Ascending aorta (tissue), 2 donors: ENCODE measurements at regions not wholly inside any gene's neighbourhood (a gene's known extent, or its start where the extent isn't known, plus 50 kb on each side); places are given as distances from the start of the nearest gene placed in this dataset.

ENCODE experiments used
- DNase-seq, 2 donors: peaks; one replicate each; pipeline ENCODE4 v3.0.0-alpha.2; 2019; ENCODE audit warnings: low spot score in 2 of 2
- H3K27ac ChIP-seq, 2 donors: fragments of 200-600 bp; sonication (generic); one replicate each; pipeline ENCODE4 v1.5.1; 2016 to 2017; ENCODE audit warnings: mild to moderate bottlenecking in 1 of 2
- H3K27me3 ChIP-seq: fragments of 200-600 bp; sonication (generic); one replicate; pipeline ENCODE4 v1.5.1; 2017
- H3K36me3 ChIP-seq, 2 donors: fragments of 200-600 bp; sonication (generic); one replicate each; pipeline ENCODE4 v1.5.1; 2016
- H3K4me1 ChIP-seq, 2 donors: fragments of 200-600 bp; sonication (generic); one replicate each; pipeline ENCODE4 v1.5.1; 2016 to 2017; ENCODE audit warnings: mild to moderate bottlenecking in 1 of 2
- H3K4me3 ChIP-seq, 2 donors: fragments of 200-600 bp; sonication (generic); one replicate each; pipeline ENCODE4 v1.5.1; 2016 to 2017; ENCODE audit warnings: mild to moderate bottlenecking in 1 of 2
- H3K9me3 ChIP-seq, 2 donors: fragments of 200-600 bp; sonication (generic); one replicate each; pipeline ENCODE4 v1.5.1; 2016
- CTCF ChIP-seq, 3 experiments: fragments of 200-600 bp in 2 of 3; fragments of 450-650 bp in 1 of 3; sonication (generic) in 2 of 3; IDR thresholded peaks; one replicate each; pipeline ENCODE4 v1.5.1; 2016 to 2019; ENCODE audit warnings: antibody characterized with exemption in 3 of 3, mild to moderate bottlenecking in 1 of 3, moderate library complexity in 1 of 3
- intact Hi-C: fragments of 100-400 bp; cut with DNase I; formaldehyde crosslinking; loops from one replicate; pipeline ENCODE4 v1.15.1; 2023

GRCh38 chr6:6714953-6715352 is 126.4 kb downstream of the LY86 start:
- H3K36me3 ChIP-seq = no peaks in the 10 kb centered on the region
- no peaks in the 10 kb centered on the region for H3K9me3 ChIP-seq
- no peak for TF ChIP-seq CTCF (IDR thresholded peaks at IDR 0.05)
- intact Hi-C loops = no loop called here
- DNase-seq = no peak
- H3K27me3 ChIP-seq = no peaks in the 10 kb centered on the region
- peaks cover 0 to 11% of the 10 kb centered on the region in 2 donors for H3K4me1 ChIP-seq
- H3K4me3 ChIP-seq = no peak overlapping the region
- no peak overlapping the region for H3K27ac ChIP-seq

- no peak for DNase-seq
These were observed 126.9 kb downstream of the LY86 start for GRCh38 chr6:6715465-6715864.

GRCh38 chr6:6716998-6717763 is 128.7 kb downstream of the LY86 start:
- no peak overlapping the region for H3K4me3 ChIP-seq
- no peak overlapping the region for H3K27ac ChIP-seq
- no peak for TF ChIP-seq CTCF (IDR thresholded peaks at IDR 0.05)
- no peak for DNase-seq
- H3K27me3 ChIP-seq = no peaks in the 10 kb centered on the region
- H3K4me1 ChIP-seq = peaks cover 0 to 10% of the 10 kb centered on the region in 2 donors
- intact Hi-C loops = no loop called here
- no peaks in the 10 kb centered on the region for H3K36me3 ChIP-seq
- no peaks in the 10 kb centered on the region for H3K9me3 ChIP-seq

More at GRCh38 chr6:6715465-6715864, 126.9 kb downstream of the LY86 start:
- Histone ChIP-seq H3K4me3 (no peak overlapping the region), H3K27me3 (no peaks in the 10 kb centered on the region), H3K4me1 (peaks cover 0 to 11% of the 10 kb centered on the region in 2 donors), H3K27ac (no peak overlapping the region), H3K9me3 (no peaks in the 10 kb centered on the region), H3K36me3 (no peaks in the 10 kb centered on the region)
- TF ChIP-seq CTCF (IDR thresholded peaks at IDR 0.05) = no peak
- intact Hi-C loops = no loop called here

GRCh38 chr6:6717953-6718352 is 129.4 kb downstream of the LY86 start:
- DNase-seq = no peak
- H3K27ac ChIP-seq = no peak overlapping the region
- intact Hi-C loops = no loop called here

GRCh38 chr6:6721606-6722005 is 133.1 kb downstream of the LY86 start:
- Histone ChIP-seq H3K9me3 (no peaks in the 10 kb centered on the region), H3K4me1 (peaks cover 4 to 5% of the 10 kb centered on the region in 2 donors), H3K27ac (no peak overlapping the region), H3K4me3 (no peak overlapping the region), H3K36me3 (no peaks in the 10 kb centered on the region), H3K27me3 (no peaks in the 10 kb centered on the region)
- no peak for TF ChIP-seq CTCF (IDR thresholded peaks at IDR 0.05)
- intact Hi-C loops = no loop called here
- no peak for DNase-seq

More at GRCh38 chr6:6717953-6718352, 129.4 kb downstream of the LY86 start:
- Histone ChIP-seq H3K9me3 (no peaks in the 10 kb centered on the region), H3K4me3 (no peak overlapping the region), H3K36me3 (no peaks in the 10 kb centered on the region), H3K4me1 (peaks cover 0 to 4% of the 10 kb centered on the region in 2 donors), H3K27me3 (no peaks in the 10 kb centered on the region)
- TF ChIP-seq CTCF (IDR thresholded peaks at IDR 0.05) = no peak
